ENCODE measurements at regions not wholly inside any gene's neighbourhood (a gene's known extent, or its start where the extent isn't known, plus 50 kb on each side); places are given as distances from the start of the nearest gene placed in this dataset.

GRCh38 chr16:13392341-13392740 lies 490.9 kb downstream of the SHISA9 start:
- no peak for DNase-seq (ENCODE audit: extremely low read depth, low read depth, low spot score)

GRCh38 chr16:13393816-13394215 lies 492.4 kb downstream of the SHISA9 start:
- DNase-seq (ENCODE audit: extremely low read depth, low read depth, low spot score): no peak

GRCh38 chr16:13394488-13394887 lies 493.1 kb downstream of the SHISA9 start:
- no peak for DNase-seq (ENCODE audit: extremely low read depth, low read depth, low spot score)

- no peak for DNase-seq (ENCODE audit: extremely low read depth, low read depth, low spot score)
These were observed 495.7 kb downstream of the SHISA9 start for GRCh38 chr16:13397126-13397525.

GRCh38 chr16:13401641-13402040 lies 500.2 kb downstream of the SHISA9 start:
- no peak for DNase-seq (ENCODE audit: extremely low read depth, low read depth, low spot score)

- no peak for DNase-seq (ENCODE audit: extremely low read depth, low read depth, low spot score)
These were observed 501.2 kb downstream of the SHISA9 start for GRCh38 chr16:13402601-13403000.

GRCh38 chr16:13403326-13403725 lies 501.9 kb downstream of the SHISA9 start:
- no peak for DNase-seq (ENCODE audit: extremely low read depth, low read depth, low spot score)

GRCh38 chr16:13414154-13414553 lies 505.8 kb upstream of the ERCC4 start:
- DNase-seq (ENCODE audit: extremely low read depth, low read depth, low spot score): no peak

GRCh38 chr16:13419589-13419988 lies 500.4 kb upstream of the ERCC4 start:
- no peak for DNase-seq (ENCODE audit: extremely low read depth, low read depth, low spot score)

GRCh38 chr16:13421726-13422125 lies 498.2 kb upstream of the ERCC4 start:
- DNase-seq (ENCODE audit: extremely low read depth, low read depth, low spot score): no peak

GRCh38 chr16:13425836-13426235 lies 494.1 kb upstream of the ERCC4 start:
- no peak for DNase-seq (ENCODE audit: extremely low read depth, low read depth, low spot score)

GRCh38 chr16:13426269-13426668 lies 493.7 kb upstream of the ERCC4 start:
- no peak for DNase-seq (ENCODE audit: extremely low read depth, low read depth, low spot score)

- DNase-seq (ENCODE audit: extremely low read depth, low read depth, low spot score): no peak
These were observed 493.2 kb upstream of the ERCC4 start for GRCh38 chr16:13426736-13427135.

GRCh38 chr16:13427943-13428342 lies 492.0 kb upstream of the ERCC4 start:
- no peak for DNase-seq (ENCODE audit: extremely low read depth, low read depth, low spot score)

GRCh38 chr16:13429416-13429815 lies 490.5 kb upstream of the ERCC4 start:
- no peak for DNase-seq (ENCODE audit: extremely low read depth, low read depth, low spot score)

- DNase-seq (ENCODE audit: extremely low read depth, low read depth, low spot score): no peak
These were observed 484.5 kb upstream of the ERCC4 start for GRCh38 chr16:13435415-13435814.

GRCh38 chr16:13435873-13436474 lies 484.0 kb upstream of the ERCC4 start:
- DNase-seq (ENCODE audit: extremely low read depth, low read depth, low spot score): no peak

GRCh38 chr16:13436641-13437412 lies 483.1 kb upstream of the ERCC4 start:
- DNase-seq (ENCODE audit: extremely low read depth, low read depth, low spot score): no peak

- DNase-seq (ENCODE audit: extremely low read depth, low read depth, low spot score): no peak
These were observed 482.6 kb upstream of the ERCC4 start for GRCh38 chr16:13437413-13437795.

GRCh38 chr16:13438064-13438463 lies 481.9 kb upstream of the ERCC4 start:
- no peak for DNase-seq (ENCODE audit: extremely low read depth, low read depth, low spot score)

- DNase-seq (ENCODE audit: extremely low read depth, low read depth, low spot score): no peak
These were observed 480.2 kb upstream of the ERCC4 start for GRCh38 chr16:13439766-13440165.

GRCh38 chr16:13441675-13442074 lies 478.3 kb upstream of the ERCC4 start:
- no peak for DNase-seq (ENCODE audit: extremely low read depth, low read depth, low spot score)

- no peak for DNase-seq (ENCODE audit: extremely low read depth, low read depth, low spot score)
These were observed 471.6 kb upstream of the ERCC4 start for GRCh38 chr16:13448346-13448745.
